ENCODE measurements at regions not wholly inside any gene's neighbourhood (a gene's known extent, or its start where the extent isn't known, plus 50 kb on each side); places are given as distances from the start of the nearest gene placed in this dataset.

GRCh38 chr2:6392354-6392753 is 473.4 kb downstream of the CMPK2 start:
- peaks cover 0 to 8% (median 0%) of the 10 kb centered on the region in 4 donors for H3K9me3 ChIP-seq
- H3K4me3 ChIP-seq: no peak overlapping the region
- no peaks in the 10 kb centered on the region for H3K27me3 ChIP-seq
- no peaks in the 10 kb centered on the region for H3K36me3 ChIP-seq
- H3K27ac ChIP-seq: no peak overlapping the region
- intact Hi-C loops (cut with DNase I; ENCODE audit: low total_unique reads): no loop called here
- 91 to 93% (median 91%) methylated on average over 10 of the region's 10 CpGs for WGBS, 5 donors
- DNase-seq: no peak
- TF ChIP-seq EP300 (IDR thresholded peaks at IDR 0.05) (no peak), POLR2AphosphoS5 (IDR thresholded peaks at IDR 0.05) (no peak), POLR2A (IDR thresholded peaks at IDR 0.05) (no peak)
- TF ChIP-seq, protein P1, sequence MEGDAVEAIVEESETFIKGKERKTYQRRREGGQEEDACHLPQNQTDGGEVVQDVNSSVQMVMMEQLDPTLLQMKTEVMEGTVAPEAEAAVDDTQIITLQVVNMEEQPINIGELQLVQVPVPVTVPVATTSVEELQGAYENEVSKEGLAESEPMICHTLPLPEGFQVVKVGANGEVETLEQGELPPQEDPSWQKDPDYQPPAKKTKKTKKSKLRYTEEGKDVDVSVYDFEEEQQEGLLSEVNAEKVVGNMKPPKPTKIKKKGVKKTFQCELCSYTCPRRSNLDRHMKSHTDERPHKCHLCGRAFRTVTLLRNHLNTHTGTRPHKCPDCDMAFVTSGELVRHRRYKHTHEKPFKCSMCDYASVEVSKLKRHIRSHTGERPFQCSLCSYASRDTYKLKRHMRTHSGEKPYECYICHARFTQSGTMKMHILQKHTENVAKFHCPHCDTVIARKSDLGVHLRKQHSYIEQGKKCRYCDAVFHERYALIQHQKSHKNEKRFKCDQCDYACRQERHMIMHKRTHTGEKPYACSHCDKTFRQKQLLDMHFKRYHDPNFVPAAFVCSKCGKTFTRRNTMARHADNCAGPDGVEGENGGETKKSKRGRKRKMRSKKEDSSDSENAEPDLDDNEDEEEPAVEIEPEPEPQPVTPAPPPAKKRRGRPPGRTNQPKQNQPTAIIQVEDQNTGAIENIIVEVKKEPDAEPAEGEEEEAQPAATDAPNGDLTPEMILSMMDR (IDR thresholded peaks at IDR 0.05): no peak
- no peaks in the 10 kb centered on the region for H3K4me1 ChIP-seq

GRCh38 chr2:6392966-6393365 is 472.7 kb downstream of the CMPK2 start:
- Histone ChIP-seq H3K36me3 (no peaks in the 10 kb centered on the region), H3K27me3 (no peaks in the 10 kb centered on the region), H3K4me3 (no peak overlapping the region), H3K27ac (no peak overlapping the region), H3K9me3 (peaks cover 0 to 8% (median 0%) of the 10 kb centered on the region in 4 donors), H3K4me1 (no peaks in the 10 kb centered on the region)
- no peak for DNase-seq
- 66 to 85% (median 71%) methylated on average over 6 of the region's 6 CpGs for WGBS, 5 donors
- intact Hi-C loops (cut with DNase I; ENCODE audit: low total_unique reads): no loop called here
- no peak for TF ChIP-seq EP300 (IDR thresholded peaks at IDR 0.05)
- TF ChIP-seq, protein P1 (IDR thresholded peaks at IDR 0.05): no peak
- TF ChIP-seq POLR2A (IDR thresholded peaks at IDR 0.05): no peak
- no peak for TF ChIP-seq POLR2AphosphoS5 (IDR thresholded peaks at IDR 0.05)

GRCh38 chr2:6393819-6394218 is 471.9 kb downstream of the CMPK2 start:
- no peak for TF ChIP-seq EP300 (IDR thresholded peaks at IDR 0.05)
- TF ChIP-seq POLR2AphosphoS5 (IDR thresholded peaks at IDR 0.05): no peak
- no peak for TF ChIP-seq POLR2A (IDR thresholded peaks at IDR 0.05)
- Histone ChIP-seq H3K27ac (no peak overlapping the region), H3K4me1 (no peaks in the 10 kb centered on the region), H3K36me3 (no peaks in the 10 kb centered on the region), H3K27me3 (no peaks in the 10 kb centered on the region), H3K9me3 (peaks cover 0 to 8% (median 0%) of the 10 kb centered on the region in 4 donors), H3K4me3 (no peak overlapping the region)
- intact Hi-C loops (cut with DNase I; ENCODE audit: low total_unique reads): no loop called here
- WGBS, 5 donors: 54 to 60% (median 59%) methylated on average over 3 of the region's 3 CpGs
- no peak for DNase-seq

- Histone ChIP-seq H3K9me3 (peaks cover 0 to 8% (median 0%) of the 10 kb centered on the region in 4 donors), H3K4me3 (no peak overlapping the region), H3K27me3 (no peaks in the 10 kb centered on the region), H3K4me1 (no peaks in the 10 kb centered on the region), H3K36me3 (no peaks in the 10 kb centered on the region), H3K27ac (no peak overlapping the region)
- TF ChIP-seq POLR2A (IDR thresholded peaks at IDR 0.05) (no peak), EP300 (IDR thresholded peaks at IDR 0.05) (no peak), POLR2AphosphoS5 (IDR thresholded peaks at IDR 0.05) (no peak)
- TF ChIP-seq, protein P1 (IDR thresholded peaks at IDR 0.05): no peak
- no peak for DNase-seq
- WGBS, 5 donors: 80 to 94% (median 88%) methylated on average over 2 of the region's 2 CpGs
- intact Hi-C loops (cut with DNase I; ENCODE audit: low total_unique reads): no loop called here
Measured at GRCh38 chr2:6394276-6394675, 471.4 kb downstream of the CMPK2 start.

GRCh38 chr2:6398421-6398820 is 467.3 kb downstream of the CMPK2 start:
- Histone ChIP-seq H3K4me3 (no peak overlapping the region), H3K27me3 (no peaks in the 10 kb centered on the region), H3K27ac (no peak overlapping the region), H3K9me3 (no peaks in the 10 kb centered on the region), H3K36me3 (no peaks in the 10 kb centered on the region), H3K4me1 (no peaks in the 10 kb centered on the region)
- intact Hi-C loops (cut with DNase I; ENCODE audit: low total_unique reads): no loop called here
- TF ChIP-seq POLR2AphosphoS5 (IDR thresholded peaks at IDR 0.05) (no peak), POLR2A (IDR thresholded peaks at IDR 0.05) (no peak), EP300 (IDR thresholded peaks at IDR 0.05) (no peak)
- TF ChIP-seq, protein P1 (IDR thresholded peaks at IDR 0.05): no peak
- no peak for DNase-seq
- 76 to 91% (median 87%) methylated on average over 2 of the region's 2 CpGs for WGBS, 5 donors
